ENCODE measurements at regions not wholly inside any gene's neighbourhood (a gene's known extent, or its start where the extent isn't known, plus 50 kb on each side); places are given as distances from the start of the nearest gene placed in this dataset.

DNA sequence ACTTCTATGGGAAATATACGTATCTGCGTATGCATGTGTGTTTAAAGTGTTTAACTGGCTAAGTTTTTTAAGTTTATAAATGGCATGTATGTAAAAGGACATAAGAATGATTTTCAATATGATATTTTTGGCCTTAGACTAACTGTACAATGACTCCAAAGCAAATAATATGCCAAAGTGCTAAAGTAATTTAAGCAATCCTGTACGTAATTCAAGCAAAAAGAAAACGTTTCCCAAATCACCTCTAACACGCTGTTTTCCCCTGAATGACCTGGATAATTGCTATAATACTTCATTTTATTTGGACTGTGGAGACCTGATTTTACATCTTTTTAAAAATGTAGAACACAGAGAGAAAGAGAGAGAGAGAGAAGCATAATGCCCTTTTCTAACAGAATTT, 183.0 kb upstream of the HAND2 start:
- peaks cover 2% of the 10 kb centered on the region for H3K36me3 Mint-ChIP-seq
- no peak for DNase-seq (ENCODE audit: low spot score in 2 of 2, unreplicated experiment in 2 of 2)
- no peak overlapping the region for H3K4me3 Mint-ChIP-seq
- peaks cover 13% of the 10 kb centered on the region for H3K9me3 Mint-ChIP-seq
- no peak overlapping the region for H3K27ac Mint-ChIP-seq
- no peak for TF ChIP-seq CTCF (IDR thresholded peaks at IDR 0.05; ENCODE audit: unreplicated experiment)
- peaks cover 3% of the 10 kb centered on the region for H3K4me1 Mint-ChIP-seq
- no peaks in the 10 kb centered on the region for H3K27me3 Mint-ChIP-seq (ENCODE audit: low read depth)

DNA sequence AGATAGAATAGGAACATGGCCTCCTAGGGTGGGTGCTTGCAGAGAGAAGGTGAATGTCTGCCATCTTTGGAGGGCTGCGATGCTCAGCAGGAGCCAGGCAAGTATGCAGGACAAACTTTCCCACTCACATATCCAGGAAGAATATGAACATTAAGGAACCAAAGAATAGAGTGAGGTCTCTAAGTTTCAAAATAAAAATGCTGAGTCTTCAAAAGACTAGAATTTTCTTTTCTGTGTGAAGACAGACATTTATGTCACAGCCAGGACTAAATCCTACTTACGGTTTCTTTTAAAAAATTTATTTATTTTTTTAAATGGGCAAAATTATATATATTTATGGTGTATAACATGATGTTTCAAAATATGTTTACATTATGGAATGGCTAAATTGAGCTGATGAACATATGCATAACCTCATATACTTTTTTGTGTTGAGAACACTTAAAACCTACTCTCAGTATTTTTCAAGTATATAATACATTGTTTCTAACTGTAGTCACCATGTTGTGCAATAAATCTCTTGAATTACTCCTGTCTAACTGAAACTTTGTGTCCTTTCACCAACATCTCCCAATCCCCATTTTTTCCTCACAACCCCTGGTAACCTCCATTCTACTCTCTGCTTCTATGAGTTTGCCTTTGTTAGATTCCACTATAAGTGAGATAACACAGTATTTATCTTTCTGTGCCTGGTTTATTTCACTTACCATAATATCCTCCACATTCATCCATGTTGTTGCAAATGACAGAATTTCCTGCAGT, 177.8 kb upstream of the HAND2 start:
- no peak for DNase-seq (ENCODE audit: low spot score in 2 of 2, unreplicated experiment in 2 of 2)
- TF ChIP-seq CTCF (IDR thresholded peaks at IDR 0.05; ENCODE audit: unreplicated experiment), result no peak
- no peaks in the 10 kb centered on the region for H3K4me1 Mint-ChIP-seq
- H3K9me3 Mint-ChIP-seq, result peaks cover 4% of the 10 kb centered on the region
- H3K27ac Mint-ChIP-seq, result no peak overlapping the region
- H3K27me3 Mint-ChIP-seq (ENCODE audit: low read depth), result no peaks in the 10 kb centered on the region
- H3K36me3 Mint-ChIP-seq, result no peaks in the 10 kb centered on the region
- no peak overlapping the region for H3K4me3 Mint-ChIP-seq

GRCh38 chr4:173704201-173704600, 174.2 kb upstream of the HAND2 start:
- Mint-ChIP-seq H3K36me3 (no peaks in the 10 kb centered on the region), H3K9me3 (peaks cover 4% of the 10 kb centered on the region), H3K4me1 (peaks cover 11% of the 10 kb centered on the region), H3K27me3 (ENCODE audit: low read depth) (no peaks in the 10 kb centered on the region), H3K27ac (no peak overlapping the region), H3K4me3 (no peak overlapping the region)
- TF ChIP-seq CTCF (IDR thresholded peaks at IDR 0.05; ENCODE audit: unreplicated experiment), result no peak
- DNase-seq (ENCODE audit: low spot score in 2 of 2, unreplicated experiment in 2 of 2), result no peak

- H3K4me3 Mint-ChIP-seq, result no peak overlapping the region
- peaks cover 4% of the 10 kb centered on the region for H3K9me3 Mint-ChIP-seq
- H3K27ac Mint-ChIP-seq, result no peak overlapping the region
- no peak for TF ChIP-seq CTCF (IDR thresholded peaks at IDR 0.05; ENCODE audit: unreplicated experiment)
- no peak for DNase-seq (ENCODE audit: low spot score in 2 of 2, unreplicated experiment in 2 of 2)
- no peaks in the 10 kb centered on the region for H3K36me3 Mint-ChIP-seq
- H3K27me3 Mint-ChIP-seq (ENCODE audit: low read depth), result no peaks in the 10 kb centered on the region
- H3K4me1 Mint-ChIP-seq, result peaks cover 17% of the 10 kb centered on the region
Measured at GRCh38 chr4:173703021-173703420, 173.0 kb upstream of the HAND2 start.

DNA sequence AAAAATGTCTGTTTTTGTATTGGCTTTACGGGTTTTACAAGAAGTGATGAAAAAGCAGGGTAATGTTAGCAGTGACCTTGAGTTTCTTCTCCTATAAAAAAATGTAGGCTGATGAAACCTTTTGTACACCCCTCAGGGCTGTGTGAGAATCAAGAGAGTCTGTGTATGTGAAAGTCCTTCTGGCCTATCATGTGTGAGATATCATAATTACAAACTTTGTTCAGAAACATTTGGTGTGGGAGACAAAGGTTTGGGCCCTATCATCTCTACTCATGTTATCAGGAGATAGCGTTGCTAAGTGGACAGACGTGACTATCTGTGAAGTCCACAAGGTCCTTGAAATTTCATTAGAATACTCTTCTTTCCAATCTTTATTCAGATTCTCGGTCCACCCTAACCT, 170.6 kb upstream of the HAND2 start:
- Mint-ChIP-seq H3K27ac (no peak overlapping the region), H3K4me3 (no peak overlapping the region)
- DNase-seq (ENCODE audit: low spot score in 2 of 2, unreplicated experiment in 2 of 2), result no peak

More for the DNA sequence above, 170.6 kb upstream of the HAND2 start:
- TF ChIP-seq CTCF (IDR thresholded peaks at IDR 0.05; ENCODE audit: unreplicated experiment), result no peak
- Mint-ChIP-seq H3K36me3 (no peaks in the 10 kb centered on the region), H3K27me3 (ENCODE audit: low read depth) (no peaks in the 10 kb centered on the region), H3K4me1 (peaks cover 17% of the 10 kb centered on the region), H3K9me3 (peaks cover 4% of the 10 kb centered on the region)

Data from mesothelial cell of epicardium (in vitro differentiated cells).